K562 (cell line): ENCODE measurements at regions not wholly inside any gene's neighbourhood (a gene's known extent, or its start where the extent isn't known, plus 50 kb on each side); places are given as distances from the start of the nearest gene placed in this dataset.

Source experiments
- ATAC-seq: fragments of 200-7000 bp; cut with Tn5 transposase; 3 replicates; pipeline ENCODE4 v1.9.1; 2020; ENCODE audit warnings: moderate library complexity
- BruUV-seq: library from RNA; stranded (reverse); fragments of 400-500 nt; replicated peaks from 2 replicates; lab custom pipeline; 2021; lab: Mats Ljungman, UMichigan
- CTCF ChIA-PET: fragments of 300-600 bp; formaldehyde crosslinking; extraction: SDS; loops from one replicate; lab custom pipeline; 2021; ENCODE audit warnings: low intra/inter-chr PET ratio; lab: Yijun Ruan, JAX
- POLR2A ChIA-PET: fragments of 300-600, 350-650 bp; sonication (Branson Sonifier 250); formaldehyde crosslinking; extraction: SDS; loops from one replicate; lab custom pipeline; 2021; ENCODE audit warnings: antibody characterized with exemption, inconsistent platforms; lab: Yijun Ruan, JAX
- DNase-seq, 4 experiments: peaks; one replicate each; pipeline versions ENCODE4 v3.0.0 to v3.0.0-alpha.2; 2011 to 2018; ENCODE audit warnings: low spot score in 3 of 4, mixed read lengths in 3 of 4; ENCODE audit errors: extremely low read depth in 1 of 4
- FAIRE-seq: peaks from 2 replicates; lab custom pipeline; 2011; peaks lifted over from hg19 to GRCh38; lab: Jason Lieb, UNC
- H2AFZ ChIP-seq: 2 replicates; pipeline ENCODE4 v1.6.0; 2011; ENCODE audit warnings: low read depth, low read length, control low read depth, inconsistent platforms
- H3K27ac ChIP-seq: fragments of 200-600 bp; 3 replicates; pipeline ENCODE4 v1.8.0; 2011; ENCODE audit warnings: low read depth, mild to moderate bottlenecking, control low read depth, inconsistent platforms, low read length, moderate library complexity, mixed read lengths; ENCODE audit errors: extremely low read depth
- H3K27me3 ChIP-seq, 2 experiments: fragments of 300-600 bp in 1 of 2; 2 replicates in 1 of 2; 3 replicates in 1 of 2; pipeline versions ENCODE4 v1.6.0 to v1.8.0; 2011; ENCODE audit warnings: inconsistent platforms in 2 of 2, low read length in 2 of 2, mild to moderate bottlenecking in 1 of 2, mixed read lengths in 1 of 2, moderate library complexity in 1 of 2; ENCODE audit not compliant: control insufficient read depth in 2 of 2, insufficient read depth in 2 of 2
- H3K36me3 ChIP-seq: fragments of 300-600 bp; 3 replicates; pipeline ENCODE4 v1.8.0; 2011; ENCODE audit warnings: mild to moderate bottlenecking, low read length, inconsistent platforms; ENCODE audit not compliant: control insufficient read depth, insufficient read depth
- H3K4me1 ChIP-seq, 2 experiments: fragments of 200-600 bp in 1 of 2; replicated peaks in 1 of 2; 2 replicates in 1 of 2; 3 replicates in 1 of 2; pipeline versions ENCODE4 v1.5.1 to v1.8.0; 2011; ENCODE audit warnings: inconsistent platforms in 2 of 2, low read length in 2 of 2, mild to moderate bottlenecking in 1 of 2, mixed read lengths in 1 of 2, moderate library complexity in 1 of 2; ENCODE audit not compliant: control insufficient read depth in 2 of 2, insufficient read depth in 2 of 2
- H3K4me2 ChIP-seq: 2 replicates; pipeline ENCODE4 v1.6.1; 2011; ENCODE audit warnings: low read length, control low read depth, inconsistent platforms, mixed read lengths; ENCODE audit not compliant: insufficient read depth
- H3K4me3 ChIP-seq: fragments of 200-600 bp; sonication (generic), shearing (Covaris generic); 2 replicates; pipeline ENCODE4 v1.5.1; 2016; ENCODE audit warnings: control low read depth, inconsistent platforms
- H3K79me2 ChIP-seq: fragments of 200-600 bp; 3 replicates; pipeline ENCODE4 v1.8.0; 2011; ENCODE audit warnings: low read length, inconsistent platforms; ENCODE audit not compliant: control insufficient read depth, insufficient read depth
- H3K9ac ChIP-seq, 2 experiments: 2 replicates each; pipeline versions ENCODE4 v1.6.0 to v1.6.1; 2011; ENCODE audit warnings: low read depth in 2 of 2, low read length in 2 of 2, control low read depth in 1 of 2, inconsistent platforms in 1 of 2, mild to moderate bottlenecking in 1 of 2, mixed read lengths in 1 of 2; ENCODE audit not compliant: insufficient read depth in 1 of 2
- H3K9me1 ChIP-seq: one replicate; pipeline ENCODE4 v1.6.0; 2011; ENCODE audit warnings: inconsistent platforms, mild to moderate bottlenecking, low read length, moderate library complexity; ENCODE audit not compliant: control insufficient read depth, insufficient read depth
- H3K9me3 ChIP-seq: replicated peaks from 2 replicates; pipeline ENCODE4 v1.5.1; 2011; ENCODE audit warnings: low read depth, low read length, inconsistent platforms; ENCODE audit not compliant: control insufficient read depth, insufficient read depth
- H4K20me1 ChIP-seq: replicated peaks from 2 replicates; pipeline ENCODE4 v1.6.1; 2011; ENCODE audit warnings: low read length, inconsistent platforms, mixed read lengths; ENCODE audit not compliant: control insufficient read depth, insufficient read depth
- BMI1 ChIP-seq: fragments of 150-350 bp; IDR thresholded peaks from 2 replicates; pipeline ENCODE4 v1.6.1; 2014; ENCODE audit warnings: low read length
- HEY1 ChIP-seq: fragments of 250-450 bp; sonication (Bioruptor Pico); IDR thresholded peaks from 2 replicates; pipeline ENCODE4 v1.5.0; 2020; ENCODE audit warnings: mild to moderate bottlenecking, moderate library complexity, borderline replicate concordance
- TAL1 ChIP-seq: fragments of 450-650 bp; IDR thresholded peaks from 2 replicates; pipeline ENCODE4 v1.6.1; 2016; ENCODE audit warnings: mild to moderate bottlenecking
- YY1 ChIP-seq, 3 experiments: IDR thresholded peaks; 2 replicates each; pipeline ENCODE4 v1.6.1; 2011; ENCODE audit warnings: low read length in 2 of 3, mild to moderate bottlenecking in 2 of 3, moderate library complexity in 2 of 3, borderline replicate concordance in 1 of 3, control low read depth in 1 of 3, low read depth in 1 of 3; ENCODE audit not compliant: insufficient read depth in 3 of 3, insufficient replicate concordance in 2 of 3, control insufficient read depth in 1 of 3, insufficient read length in 1 of 3; ENCODE audit errors: extremely low read depth in 1 of 3
- ZBTB9 ChIP-seq: fragments of 450-650 bp; formaldehyde crosslinking; IDR thresholded peaks from 2 replicates; pipeline ENCODE4 v1.4.0; 2020; ENCODE audit warnings: mild to moderate bottlenecking, moderate library complexity
- ZNF121 ChIP-seq: sonication (generic); formaldehyde crosslinking; conservative IDR thresholded peaks from 2 replicates; pipeline ENCODE4 v1.8.0; 2022; ENCODE audit warnings: missing genetic modification reagents
- ZNF282 ChIP-seq: sonication (generic); formaldehyde crosslinking; IDR thresholded peaks from 2 replicates; pipeline ENCODE4 v1.8.1; 2023; ENCODE audit warnings: missing genetic modification reagents
- ZNF347 ChIP-seq: fragments of 450-650 bp; formaldehyde crosslinking; IDR thresholded peaks from 2 replicates; pipeline ENCODE4 v1.4.0; 2020; ENCODE audit warnings: low read depth, mild to moderate bottlenecking, moderate library complexity
- ZZZ3 ChIP-seq: fragments of 450-650 bp; IDR thresholded peaks from 2 replicates; pipeline ENCODE4 v1.6.1; 2016; ENCODE audit warnings: antibody characterized with exemption, mild to moderate bottlenecking, moderate library complexity
- WGBS: fragments of 100-300 bp; shearing (Covaris generic); methylation state at CpG from one replicate; pipeline ENCODE4 v1.1.6; 2016; ENCODE audit warnings: low coverage, mixed read lengths; ENCODE audit not compliant: insufficient coverage; ENCODE audit errors: missing lambda C conversion rate; 5-methylcytosine and 5-hydroxymethylcytosine counted together
- in situ Hi-C: fragments of 300-500 bp; cut with MboI; formaldehyde crosslinking; loops from 4 replicates; pipeline ENCODE4 v1.15.0; 2018; ENCODE audit warnings: inconsistent platforms, mixed read lengths
- intact Hi-C: fragments of 100-400 bp; cut with micrococcal nuclease; formaldehyde crosslinking; loops from 2 replicates; pipeline ENCODE4 v1.14.2; 2022

DNA sequence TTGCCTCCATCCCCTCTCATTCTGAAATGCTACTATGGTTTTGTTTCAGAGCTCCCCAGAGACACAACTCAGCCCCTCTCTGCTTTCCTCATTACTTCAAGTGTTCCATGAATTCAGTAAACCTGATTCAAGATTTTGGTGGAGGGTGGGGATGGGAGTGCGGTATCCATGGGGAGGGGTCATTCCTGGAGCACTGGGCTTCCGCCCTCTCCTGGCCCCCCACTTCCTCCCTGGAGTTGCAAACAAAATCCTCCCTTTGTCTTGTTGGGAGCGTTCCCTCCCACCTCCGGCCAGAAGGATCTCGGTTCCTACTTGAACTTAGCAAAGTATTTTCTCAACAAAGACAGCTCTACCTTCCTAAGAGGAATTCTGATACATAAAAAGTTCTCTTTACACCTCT, 71.8 kb upstream of the LTA4H start:
- no peak overlapping the region for H2AFZ ChIP-seq
- POLR2A ChIA-PET = no interaction called here
- no peak for FAIRE-seq

More for the DNA sequence above, 71.8 kb upstream of the LTA4H start:
- ATAC-seq (no peak), DNase-seq (no peak)
- H3K27me3 ChIP-seq = peaks cover 0 to 8% of the 10 kb centered on the region in 2 experiments; a peak in 1 of 5 replicates
- WGBS = 40% methylated on average over 5 of the region's 5 CpGs
- H3K4me3 ChIP-seq = no peak overlapping the region
- no peak overlapping the region for H3K9ac ChIP-seq
- no peaks in the 10 kb centered on the region for H3K9me1 ChIP-seq
- no peaks in the 10 kb centered on the region for H3K9me3 ChIP-seq
- H3K4me2 ChIP-seq = no peak overlapping the region
- H4K20me1 ChIP-seq = no peaks in the 10 kb centered on the region
- no peaks in the 10 kb centered on the region; a peak in 1 of 5 replicates for H3K4me1 ChIP-seq
- no peaks in the 10 kb centered on the region for H3K36me3 ChIP-seq
- in situ Hi-C loops (no loop called here), intact Hi-C loops (no loop called here)
- BruUV-seq = no TSS peak
- CTCF ChIA-PET = no interaction called here
- TF ChIP-seq ZZZ3 = no peak
- TF ChIP-seq HEY1 (CRISPR knock-in tag) = no peak
- no peak for TF ChIP-seq YY1 (IDR thresholded peaks at IDR 0.05; ENCODE audit: borderline replicate concordance in 1 of 3, control insufficient read depth in 1 of 3, extremely low read depth in 1 of 3, insufficient read depth in 3 of 3, insufficient read length in 1 of 3, insufficient replicate concordance in 2 of 3, low read depth in 1 of 3, low read length in 2 of 3)
- no peak for TF ChIP-seq BMI1
- no peak for TF ChIP-seq ZBTB9
- no peak for TF ChIP-seq TAL1
- no peak for TF ChIP-seq ZNF347 (CRISPR knock-in tag)
- TF ChIP-seq ZNF282 (CRISPR knock-in tag) = no peak
- no peak for TF ChIP-seq ZNF121
- H3K27ac ChIP-seq = no peak overlapping the region
- no peaks in the 10 kb centered on the region for H3K79me2 ChIP-seq
